T-helper 2 cell treated with Interferon-gamma antibody and Interleukin-4, amounts not matched to agents 5 μg/mL and 100 μg/mL, for 36 hours (primary cell): ENCODE measurements at regions not wholly inside any gene's neighbourhood (a gene's known extent, or its start where the extent isn't known, plus 50 kb on each side); places are given as distances from the start of the nearest gene placed in this dataset.

Experiments used
- DNase-seq: peaks from one replicate; pipeline ENCODE4 v3.0.0; 2021; ENCODE audit warnings: low spot score
- H3K27ac Mint-ChIP-seq: one replicate; pipeline ENCODE4 v1.8.0; 2021; ENCODE audit warnings: mild to moderate bottlenecking, mixed read lengths
- H3K27me3 Mint-ChIP-seq: one replicate; pipeline ENCODE4 v1.8.0; 2021; ENCODE audit warnings: low read depth, mixed read lengths
- H3K36me3 Mint-ChIP-seq: one replicate; pipeline ENCODE4 v1.8.0; 2021; ENCODE audit warnings: low read depth, mixed read lengths
- H3K4me1 Mint-ChIP-seq: one replicate; pipeline ENCODE4 v1.8.0; 2021; ENCODE audit warnings: low read depth, mixed read lengths
- H3K4me3 Mint-ChIP-seq: one replicate; pipeline ENCODE4 v1.8.0; 2022; ENCODE audit warnings: mild to moderate bottlenecking, moderate library complexity, mixed read lengths
- H3K9me3 Mint-ChIP-seq: one replicate; pipeline ENCODE4 v1.8.0; 2021; ENCODE audit warnings: mixed read lengths

- H3K27ac Mint-ChIP-seq: no peak overlapping the region
- DNase-seq: no peak
- peaks cover 4% of the 10 kb centered on the region for H3K36me3 Mint-ChIP-seq
- peaks cover 22% of the 10 kb centered on the region for H3K4me1 Mint-ChIP-seq
- H3K4me3 Mint-ChIP-seq: no peak overlapping the region
- no peaks in the 10 kb centered on the region for H3K27me3 Mint-ChIP-seq
- H3K9me3 Mint-ChIP-seq: no peaks in the 10 kb centered on the region
Observed at GRCh38 chrX:9349572-9350494, 115.0 kb upstream of the TBL1X start.

DNA sequence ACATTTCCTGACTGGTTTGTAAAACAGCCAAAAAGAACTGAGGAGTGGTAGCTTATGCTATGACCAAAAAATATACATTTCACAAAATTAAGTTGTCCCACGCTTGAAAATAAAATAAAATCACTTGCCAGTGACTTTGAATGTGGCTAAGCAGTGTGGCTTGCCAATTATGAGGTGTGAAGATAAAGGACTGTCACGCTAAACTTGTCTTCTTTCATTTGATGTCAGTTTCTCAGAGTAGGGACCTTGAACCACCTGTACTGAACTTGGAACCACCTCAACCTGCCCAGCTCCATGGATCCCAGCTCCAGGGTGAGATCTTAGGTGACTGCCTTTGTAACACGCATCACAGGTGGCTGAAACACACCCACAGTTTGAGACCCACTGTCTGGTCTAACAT lies 113.7 kb upstream of the TBL1X start:
- Mint-ChIP-seq H3K4me3 (no peak overlapping the region), H3K27ac (peak overlapping the region; percentile 93)

DNA sequence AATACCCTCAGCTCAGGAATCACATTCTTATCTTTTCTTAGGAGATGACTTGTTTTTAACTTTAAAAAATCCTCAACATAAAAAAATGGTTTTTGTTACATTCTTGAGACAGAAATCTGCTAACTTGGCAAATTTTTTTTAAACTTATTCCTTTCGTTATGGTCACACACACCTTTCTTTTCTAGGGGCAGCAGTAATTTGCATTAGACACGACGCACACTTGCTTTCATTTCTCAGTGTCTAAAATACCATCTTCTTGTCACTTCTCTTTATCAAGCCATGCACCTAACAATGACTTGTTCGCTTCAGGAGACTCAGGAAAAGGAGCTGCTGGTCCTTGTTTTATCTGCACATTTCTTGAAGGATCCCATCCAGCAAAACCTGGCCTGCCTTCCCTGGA lies 112.6 kb upstream of the TBL1X start:
- H3K27ac Mint-ChIP-seq: peak overlapping the region; percentile 93
- peaks cover 14% of the 10 kb centered on the region for H3K9me3 Mint-ChIP-seq
- no peak for DNase-seq
- H3K4me3 Mint-ChIP-seq: peak overlapping the region; percentile 73
- H3K4me1 Mint-ChIP-seq: peaks cover 36% of the 10 kb centered on the region
- H3K36me3 Mint-ChIP-seq: peaks cover 18% of the 10 kb centered on the region
- H3K27me3 Mint-ChIP-seq: no peaks in the 10 kb centered on the region

More for the DNA sequence above, 113.7 kb upstream of the TBL1X start:
- Mint-ChIP-seq H3K9me3 (peaks cover 9% of the 10 kb centered on the region), H3K27me3 (no peaks in the 10 kb centered on the region), H3K4me1 (peaks cover 31% of the 10 kb centered on the region), H3K36me3 (peaks cover 13% of the 10 kb centered on the region)
- no peak for DNase-seq

DNA sequence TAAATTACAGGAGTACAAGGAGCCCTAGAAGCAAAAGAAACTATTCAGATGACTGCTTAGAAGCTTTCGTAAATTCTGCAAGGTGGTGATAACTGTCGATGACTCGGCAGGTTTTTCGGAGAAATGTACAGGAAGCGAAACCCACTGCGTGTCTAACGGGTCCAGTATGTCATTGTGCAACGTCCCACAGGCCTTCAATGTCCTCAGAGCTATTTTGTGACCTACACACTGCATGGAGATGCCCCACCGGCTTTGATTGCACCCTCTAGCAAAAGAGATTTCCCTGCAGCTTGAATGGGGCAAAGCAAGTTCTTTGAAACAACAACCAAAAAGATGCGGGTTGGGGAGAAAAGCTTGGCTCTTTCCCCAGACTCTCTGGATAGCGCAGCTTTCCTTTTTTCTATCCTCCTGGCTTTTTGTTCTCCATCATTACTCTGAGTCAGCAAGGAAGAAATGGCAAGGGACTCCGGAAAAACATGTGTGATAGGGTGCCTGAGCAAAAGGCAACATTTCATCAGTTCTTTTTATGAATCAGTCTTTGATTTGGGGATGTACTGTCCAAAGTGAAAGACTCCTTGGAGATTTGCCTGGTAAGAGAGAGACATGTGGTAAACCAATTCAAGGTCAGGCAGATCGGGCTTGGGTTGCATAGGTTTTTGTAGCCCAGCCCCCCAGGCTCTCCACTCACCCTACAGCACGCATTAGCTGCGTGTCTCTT lies 112.0 kb upstream of the TBL1X start:
- Mint-ChIP-seq H3K9me3 (peaks cover 14% of the 10 kb centered on the region), H3K4me1 (peaks cover 36% of the 10 kb centered on the region), H3K36me3 (peaks cover 18% of the 10 kb centered on the region), H3K27ac (peak overlapping the region; percentile 93), H3K27me3 (no peaks in the 10 kb centered on the region), H3K4me3 (peak overlapping the region; percentile 73)
- peak; percentile 68 for DNase-seq

GRCh38 chrX:9354918-9355317 lies 109.9 kb upstream of the TBL1X start:
- H3K9me3 Mint-ChIP-seq: peaks cover 14% of the 10 kb centered on the region
- peaks cover 33% of the 10 kb centered on the region for H3K4me1 Mint-ChIP-seq
- H3K27me3 Mint-ChIP-seq: no peaks in the 10 kb centered on the region
- DNase-seq: no peak
- H3K36me3 Mint-ChIP-seq: peaks cover 18% of the 10 kb centered on the region
- no peak overlapping the region for H3K27ac Mint-ChIP-seq
- no peak overlapping the region for H3K4me3 Mint-ChIP-seq

DNA sequence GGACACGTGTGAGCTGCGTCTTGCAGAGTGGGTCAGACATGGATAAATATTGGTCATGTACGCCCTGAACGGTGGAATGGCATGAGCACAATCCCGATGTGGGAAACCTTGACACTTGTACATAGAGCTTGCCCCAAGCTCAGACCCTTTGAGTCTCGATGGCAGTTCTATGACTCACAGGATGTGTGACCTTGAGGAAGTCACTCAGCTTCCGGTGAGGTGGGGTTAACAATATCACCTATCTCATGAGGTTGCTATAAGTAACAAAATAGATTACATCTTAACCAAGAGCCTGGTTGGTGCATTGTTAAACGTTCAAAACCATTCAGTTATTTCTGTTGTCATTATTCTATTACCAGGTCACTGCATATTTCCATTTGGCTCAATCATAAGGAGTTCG lies 109.1 kb upstream of the TBL1X start:
- DNase-seq: peak; percentile 15
- Mint-ChIP-seq H3K36me3 (peaks cover 18% of the 10 kb centered on the region), H3K9me3 (peaks cover 14% of the 10 kb centered on the region), H3K27ac (peak overlapping the region; percentile 93), H3K4me1 (peaks cover 33% of the 10 kb centered on the region), H3K4me3 (peak overlapping the region; percentile 48), H3K27me3 (no peaks in the 10 kb centered on the region)

DNA sequence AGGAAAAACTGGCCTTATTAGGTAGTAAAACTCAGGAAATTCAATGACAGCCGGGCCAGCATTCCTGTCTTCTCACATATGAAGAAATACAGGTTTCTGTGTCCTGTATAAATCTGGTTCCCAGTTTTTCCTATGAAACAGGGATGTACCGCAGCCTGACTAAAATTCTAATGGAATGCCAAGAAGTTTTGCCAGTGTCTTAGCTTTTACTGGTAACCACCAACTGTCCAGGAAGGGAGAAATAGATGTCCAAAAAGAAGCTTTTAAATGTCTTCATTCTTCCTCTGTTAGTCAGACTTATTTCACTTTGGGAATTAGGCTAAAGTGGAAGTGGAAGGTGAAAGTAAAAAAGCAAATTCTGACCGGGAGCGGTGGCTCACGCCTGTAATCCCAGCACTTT lies 108.0 kb upstream of the TBL1X start:
- no peak overlapping the region for H3K27ac Mint-ChIP-seq
- H3K9me3 Mint-ChIP-seq: peaks cover 14% of the 10 kb centered on the region
- H3K4me3 Mint-ChIP-seq: no peak overlapping the region
- H3K36me3 Mint-ChIP-seq: peaks cover 14% of the 10 kb centered on the region
- no peaks in the 10 kb centered on the region for H3K27me3 Mint-ChIP-seq
- H3K4me1 Mint-ChIP-seq: peaks cover 29% of the 10 kb centered on the region
- no peak for DNase-seq

- DNase-seq: no peak
- H3K9me3 Mint-ChIP-seq: peaks cover 14% of the 10 kb centered on the region
- H3K27me3 Mint-ChIP-seq: no peaks in the 10 kb centered on the region
- H3K36me3 Mint-ChIP-seq: peaks cover 14% of the 10 kb centered on the region
- no peak overlapping the region for H3K27ac Mint-ChIP-seq
- no peak overlapping the region for H3K4me3 Mint-ChIP-seq
- peaks cover 21% of the 10 kb centered on the region for H3K4me1 Mint-ChIP-seq
Observed at GRCh38 chrX:9357518-9358114, 107.2 kb upstream of the TBL1X start.

DNA sequence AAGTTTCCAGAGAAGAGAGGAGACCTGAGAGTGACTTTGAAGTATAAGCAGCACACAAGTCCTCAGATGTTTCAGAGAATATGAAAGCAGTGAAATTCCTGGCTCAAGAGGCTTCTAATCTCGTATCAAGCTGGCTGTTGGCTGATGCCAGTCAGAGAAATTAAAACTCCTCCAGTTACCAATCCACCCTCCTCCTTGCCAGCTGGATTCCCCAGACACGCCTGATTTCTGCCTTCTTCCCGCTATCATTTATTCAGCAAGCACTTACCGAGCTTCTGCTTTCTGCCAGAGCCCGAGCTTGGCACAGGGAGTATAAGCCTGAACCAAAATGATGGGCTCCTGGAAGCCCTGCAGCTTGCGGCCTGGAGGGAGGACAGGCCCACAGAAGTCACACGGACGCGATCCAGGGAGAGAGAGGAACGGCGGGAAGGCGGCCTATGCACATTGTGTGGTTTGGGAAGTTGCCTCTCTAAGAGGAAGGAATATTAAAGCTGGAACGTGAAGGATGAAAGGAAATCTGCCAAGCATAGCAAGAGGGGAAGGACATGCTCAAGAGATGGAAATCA lies 102.4 kb upstream of the TBL1X start:
- Mint-ChIP-seq H3K4me3 (no peak overlapping the region), H3K27ac (no peak overlapping the region), H3K4me1 (no peaks in the 10 kb centered on the region), H3K36me3 (no peaks in the 10 kb centered on the region), H3K9me3 (no peaks in the 10 kb centered on the region), H3K27me3 (no peaks in the 10 kb centered on the region)
- DNase-seq: no peak

GRCh38 chrX:9367421-9367820 lies 97.4 kb upstream of the TBL1X start:
- Mint-ChIP-seq H3K36me3 (no peaks in the 10 kb centered on the region), H3K4me3 (no peak overlapping the region), H3K9me3 (no peaks in the 10 kb centered on the region), H3K4me1 (peaks cover 16% of the 10 kb centered on the region), H3K27me3 (peaks cover 2% of the 10 kb centered on the region), H3K27ac (no peak overlapping the region)
- DNase-seq: no peak

DNA sequence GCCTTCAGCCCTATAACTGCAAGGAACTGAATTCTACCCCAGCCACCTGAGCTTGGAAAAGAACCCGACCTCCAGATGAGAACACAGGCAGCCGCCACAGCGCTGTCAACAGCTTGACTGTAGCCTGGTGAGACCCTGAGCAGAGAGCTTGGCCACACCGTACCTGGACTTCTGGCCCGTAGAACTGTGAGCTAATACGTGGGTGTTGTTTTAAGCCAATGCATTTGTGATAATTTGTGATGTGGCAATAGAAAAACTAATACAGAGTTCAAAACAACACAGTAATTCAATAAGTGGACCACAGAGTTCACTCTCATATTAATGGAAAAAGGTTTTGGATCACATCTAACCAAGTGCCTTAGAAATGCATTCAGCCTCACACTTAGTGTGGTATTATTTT lies 96.6 kb upstream of the TBL1X start:
- Mint-ChIP-seq H3K4me1 (peaks cover 16% of the 10 kb centered on the region), H3K27ac (no peak overlapping the region), H3K4me3 (no peak overlapping the region), H3K36me3 (no peaks in the 10 kb centered on the region), H3K27me3 (peaks cover 2% of the 10 kb centered on the region), H3K9me3 (no peaks in the 10 kb centered on the region)
- DNase-seq: no peak

DNA sequence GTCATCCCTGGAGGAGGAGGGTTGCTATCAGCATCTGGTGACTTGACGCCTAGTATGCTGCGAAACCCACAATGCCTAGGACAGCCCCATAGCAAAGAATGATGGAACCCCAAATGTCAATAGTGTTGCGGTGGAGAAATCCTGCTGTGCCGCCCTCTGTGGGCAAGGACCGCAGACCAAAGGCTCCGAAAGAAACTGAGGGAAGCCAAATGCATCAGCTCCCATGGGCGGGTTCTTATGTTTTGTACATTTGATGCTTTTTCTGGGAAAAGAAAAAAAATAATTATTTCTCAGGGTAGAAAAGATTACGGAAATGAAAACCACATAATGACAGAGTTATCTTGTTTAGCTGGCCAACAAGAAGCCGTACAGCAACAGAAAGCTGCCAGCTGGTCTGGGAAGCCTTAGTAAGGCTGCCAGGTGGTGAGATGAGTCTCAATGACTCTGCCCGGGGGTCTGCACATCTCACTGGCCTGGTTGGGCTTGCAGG lies 95.0 kb upstream of the TBL1X start:
- peaks cover 2% of the 10 kb centered on the region for H3K27me3 Mint-ChIP-seq

DNA sequence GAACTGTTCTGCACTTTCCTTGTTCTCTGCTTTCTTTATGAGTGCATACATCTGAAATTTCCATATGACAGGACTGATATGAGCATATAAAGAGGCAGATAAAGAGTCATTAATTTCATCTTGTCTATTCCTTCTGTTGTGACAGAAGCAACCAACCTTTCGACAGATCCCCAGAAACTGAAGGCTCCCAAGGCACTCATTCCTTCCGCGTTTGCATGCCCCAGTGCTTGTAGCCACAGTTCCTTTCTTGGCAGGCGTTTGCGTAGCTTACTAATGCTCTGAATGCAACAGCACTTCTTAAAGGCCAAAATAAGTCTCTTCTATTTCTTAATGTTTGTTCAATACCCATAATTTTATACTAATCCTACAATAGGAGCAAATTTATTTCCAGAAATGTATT lies 94.0 kb upstream of the TBL1X start:
- Mint-ChIP-seq H3K9me3 (no peaks in the 10 kb centered on the region), H3K4me1 (peaks cover 16% of the 10 kb centered on the region), H3K27ac (no peak overlapping the region), H3K27me3 (peaks cover 2% of the 10 kb centered on the region), H3K4me3 (no peak overlapping the region), H3K36me3 (no peaks in the 10 kb centered on the region)
- no peak for DNase-seq

More for the DNA sequence above, 95.0 kb upstream of the TBL1X start:
- peak; percentile 38 for DNase-seq
- Mint-ChIP-seq H3K27ac (no peak overlapping the region), H3K36me3 (no peaks in the 10 kb centered on the region), H3K9me3 (no peaks in the 10 kb centered on the region), H3K4me3 (peak overlapping the region; percentile 24), H3K4me1 (peaks cover 16% of the 10 kb centered on the region)
